Uterus (tissue), 3 donors: ENCODE measurements at regions not wholly inside any gene's neighbourhood (a gene's known extent, or its start where the extent isn't known, plus 50 kb on each side); places are given as distances from the start of the nearest gene placed in this dataset.

Source experiments
- DNase-seq, 2 donors: peaks; one replicate each; pipeline ENCODE4 v3.0.0-alpha.2; 2019 to 2020
- H3K27ac ChIP-seq, 2 donors: fragments of 200-600 bp; sonication (generic); 1 replicate in 1 of 2; 2 replicates in 1 of 2; pipeline ENCODE4 v1.5.1; 2016 to 2018
- H3K27me3 ChIP-seq, 2 donors: fragments of 200-600 bp; sonication (generic); one replicate each; pipeline ENCODE4 v1.5.1; 2018 to 2019; ENCODE audit warnings: control low read depth in 1 of 2
- H3K36me3 ChIP-seq, 2 donors: fragments of 200-600 bp; sonication (generic); one replicate each; pipeline ENCODE4 v1.5.1; 2019; ENCODE audit warnings: control low read depth in 1 of 2
- H3K4me1 ChIP-seq, 2 donors: fragments of 200-600 bp; sonication (generic); one replicate each; pipeline ENCODE4 v1.5.1; 2018 to 2019; ENCODE audit warnings: control low read depth in 1 of 2
- H3K4me3 ChIP-seq, 2 donors: fragments of 200-600 bp; sonication (generic); 1 replicate in 1 of 2; 2 replicates in 1 of 2; pipeline ENCODE4 v1.5.1; 2018 to 2019; ENCODE audit warnings: mild to moderate bottlenecking in 1 of 2
- H3K9me3 ChIP-seq, 2 donors: fragments of 200-600 bp; sonication (generic); one replicate each; pipeline ENCODE4 v1.5.1; 2019; ENCODE audit warnings: control low read depth in 1 of 2
- CTCF ChIP-seq, 4 experiments: fragments of 200-600 bp in 2 of 4; fragments of 450-650 bp in 2 of 4; sonication (generic) in 2 of 4; IDR thresholded peaks; one replicate each; pipeline ENCODE4 v1.5.1; 2016 to 2019; ENCODE audit warnings: antibody characterized with exemption in 4 of 4, mild to moderate bottlenecking in 2 of 4, moderate library complexity in 1 of 4
- POLR2A ChIP-seq, 2 donors: fragments of 450-650 bp; IDR thresholded peaks; one replicate each; pipeline ENCODE4 v1.6.1; 2016; ENCODE audit warnings: antibody characterized with exemption in 2 of 2, mild to moderate bottlenecking in 1 of 2, moderate library complexity in 1 of 2
- intact Hi-C: fragments of 100-400 bp; cut with DNase I; formaldehyde crosslinking; loops from one replicate; pipeline ENCODE4 v1.15.1; 2023; ENCODE audit warnings: low total_unique reads
- donor health status: DM: yes; HTN: yes; CAD: no.

- Histone ChIP-seq H3K4me1 (no peaks in the 10 kb centered on the region), H3K27me3 (no peaks in the 10 kb centered on the region), H3K4me3 (no peak overlapping the region), H3K36me3 (no peaks in the 10 kb centered on the region), H3K27ac (no peak overlapping the region), H3K9me3 (no peaks in the 10 kb centered on the region)
- intact Hi-C loops: no loop called here
- DNase-seq: no peak
- TF ChIP-seq POLR2A (IDR thresholded peaks at IDR 0.05) (no peak), CTCF (IDR thresholded peaks at IDR 0.05) (no peak)
These were observed 175.0 kb downstream of the NEDD1 start for GRCh38 chr12:97082029-97082428.

DNA sequence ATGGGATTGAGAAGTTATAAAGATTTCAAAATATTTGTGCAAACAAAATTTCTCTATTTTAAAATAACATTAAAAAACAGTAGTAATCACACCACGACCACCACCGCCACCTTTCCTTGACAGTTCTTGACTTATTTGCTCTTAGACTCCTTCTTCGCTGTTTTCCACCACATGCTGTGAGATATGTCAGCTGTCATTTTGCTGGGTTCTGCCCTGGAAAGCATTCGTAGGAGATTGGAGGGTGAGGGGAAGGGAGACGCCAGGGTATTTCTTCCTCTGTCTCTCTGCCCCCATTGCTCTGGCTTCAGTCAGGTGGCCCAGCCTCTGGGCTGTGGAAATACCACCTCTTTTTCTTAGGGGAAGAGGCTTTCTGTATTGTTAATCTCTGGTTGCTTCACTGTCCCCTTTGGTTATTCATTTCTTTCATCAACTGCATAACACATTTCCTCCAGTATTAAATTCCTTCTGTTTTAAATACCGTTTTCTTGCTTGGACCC lies 186.2 kb downstream of the NEDD1 start:
- no peaks in the 10 kb centered on the region for H3K36me3 ChIP-seq
- TF ChIP-seq CTCF (IDR thresholded peaks at IDR 0.05) (no peak), POLR2A (IDR thresholded peaks at IDR 0.05) (no peak)
- no peaks in the 10 kb centered on the region for H3K9me3 ChIP-seq
- DNase-seq: no peak
- no peak overlapping the region for H3K4me3 ChIP-seq
- intact Hi-C loops: no loop called here
- no peak overlapping the region for H3K27ac ChIP-seq
- no peaks in the 10 kb centered on the region for H3K27me3 ChIP-seq
- no peaks in the 10 kb centered on the region for H3K4me1 ChIP-seq

DNA sequence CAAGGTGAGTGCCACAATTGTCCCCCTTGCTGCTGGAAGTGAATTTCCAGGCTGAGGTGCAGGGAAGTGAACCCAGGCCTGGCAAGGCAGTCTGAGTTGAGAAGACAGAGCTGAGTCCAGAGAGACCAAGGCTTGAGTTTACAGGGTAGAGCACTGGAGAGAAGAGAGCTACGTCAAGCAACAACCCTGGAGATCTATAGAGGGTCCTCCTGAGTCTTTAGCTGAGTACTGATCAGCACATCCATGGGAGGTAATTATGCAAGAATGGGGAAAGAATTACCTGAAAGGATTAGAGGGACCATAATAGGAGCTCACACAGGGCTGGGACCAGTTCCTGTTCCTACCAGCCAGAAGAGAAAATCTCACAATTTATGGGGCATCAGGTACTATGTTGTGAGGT lies 190.7 kb downstream of the NEDD1 start:
- Histone ChIP-seq H3K4me1 (no peaks in the 10 kb centered on the region), H3K27ac (no peak overlapping the region), H3K27me3 (no peaks in the 10 kb centered on the region), H3K9me3 (no peaks in the 10 kb centered on the region), H3K4me3 (no peak overlapping the region), H3K36me3 (no peaks in the 10 kb centered on the region)
- TF ChIP-seq POLR2A (IDR thresholded peaks at IDR 0.05) (no peak), CTCF (IDR thresholded peaks at IDR 0.05) (no peak)
- intact Hi-C loops: no loop called here
- no peak for DNase-seq

- TF ChIP-seq CTCF (IDR thresholded peaks at IDR 0.05): no peak
- TF ChIP-seq POLR2A (IDR thresholded peaks at IDR 0.05): no peak
- no peaks in the 10 kb centered on the region for H3K27me3 ChIP-seq
- no peak for DNase-seq
- H3K4me3 ChIP-seq: no peak overlapping the region
- no peaks in the 10 kb centered on the region for H3K4me1 ChIP-seq
- intact Hi-C loops: no loop called here
- H3K36me3 ChIP-seq: no peaks in the 10 kb centered on the region
- no peak overlapping the region for H3K27ac ChIP-seq
- no peaks in the 10 kb centered on the region for H3K9me3 ChIP-seq
These were observed 202.4 kb downstream of the NEDD1 start for GRCh38 chr12:97109441-97109840.

DNA sequence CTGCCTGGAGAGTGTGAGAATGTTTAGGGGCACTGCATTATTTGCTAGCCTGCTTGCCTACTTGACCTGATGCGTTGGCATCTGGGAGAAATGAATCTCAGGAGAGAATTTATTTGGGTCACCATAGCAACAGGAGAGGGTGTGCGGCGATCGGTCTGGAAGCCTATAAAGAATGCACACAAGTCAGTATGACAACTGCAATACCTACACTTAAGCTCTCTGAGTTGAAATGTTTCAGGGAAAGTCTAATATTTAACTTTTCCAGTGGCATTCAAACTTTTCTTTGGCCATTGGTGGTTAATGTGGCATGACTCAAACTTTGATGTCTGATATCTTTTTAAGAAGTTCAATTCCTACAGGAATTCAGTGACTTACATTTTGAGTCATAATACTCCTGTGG lies 205.1 kb downstream of the NEDD1 start:
- TF ChIP-seq POLR2A (IDR thresholded peaks at IDR 0.05) (no peak), CTCF (IDR thresholded peaks at IDR 0.05) (no peak)

More for the DNA sequence above, 205.1 kb downstream of the NEDD1 start:
- H3K4me1 ChIP-seq: no peaks in the 10 kb centered on the region
- H3K9me3 ChIP-seq: no peaks in the 10 kb centered on the region
- no peak overlapping the region for H3K4me3 ChIP-seq
- no peaks in the 10 kb centered on the region for H3K36me3 ChIP-seq
- DNase-seq: no peak
- intact Hi-C loops: no loop called here
- no peak overlapping the region for H3K27ac ChIP-seq
- no peaks in the 10 kb centered on the region for H3K27me3 ChIP-seq
